C4-2B (cell line): ENCODE measurements at regions not wholly inside any gene's neighbourhood (a gene's known extent, or its start where the extent isn't known, plus 50 kb on each side); places are given as distances from the start of the nearest gene placed in this dataset.

Experiments
- H3K27ac ChIP-seq: fragments of 450-650 bp; 2 replicates; pipeline ENCODE4 v1.5.1; 2017
- ZFX ChIP-seq: fragments of 450-650 bp; IDR thresholded peaks from 2 replicates; pipeline ENCODE4 v1.6.1; 2017
- TF ChIP-seq, protein P1 (sequence below): fragments of 450-650 bp; conservative IDR thresholded peaks from 2 replicates; pipeline ENCODE4 v1.5.1; 2017; ENCODE audit warnings: mild to moderate bottlenecking

DNA sequence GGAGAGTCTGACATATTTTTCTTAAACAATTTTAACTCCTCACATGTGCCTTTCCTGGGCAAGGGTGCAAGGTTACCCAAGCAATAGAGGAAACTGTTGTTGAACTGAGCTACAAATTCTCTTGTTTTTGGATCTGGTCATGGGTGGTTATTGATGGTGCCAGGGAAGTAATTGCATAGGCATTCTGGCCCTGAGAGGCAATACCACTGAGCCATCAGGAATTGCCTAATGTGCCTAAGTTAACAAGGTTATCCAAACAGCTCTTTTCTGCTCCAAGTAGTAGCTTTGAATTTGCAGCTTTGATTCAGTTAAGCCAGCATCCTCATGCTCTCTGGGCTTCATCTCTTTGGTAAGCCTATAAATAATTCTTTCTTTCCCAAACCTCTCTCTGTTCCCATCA, 266.0 kb upstream of the BTBD3 start:
- TF ChIP-seq, protein P1, sequence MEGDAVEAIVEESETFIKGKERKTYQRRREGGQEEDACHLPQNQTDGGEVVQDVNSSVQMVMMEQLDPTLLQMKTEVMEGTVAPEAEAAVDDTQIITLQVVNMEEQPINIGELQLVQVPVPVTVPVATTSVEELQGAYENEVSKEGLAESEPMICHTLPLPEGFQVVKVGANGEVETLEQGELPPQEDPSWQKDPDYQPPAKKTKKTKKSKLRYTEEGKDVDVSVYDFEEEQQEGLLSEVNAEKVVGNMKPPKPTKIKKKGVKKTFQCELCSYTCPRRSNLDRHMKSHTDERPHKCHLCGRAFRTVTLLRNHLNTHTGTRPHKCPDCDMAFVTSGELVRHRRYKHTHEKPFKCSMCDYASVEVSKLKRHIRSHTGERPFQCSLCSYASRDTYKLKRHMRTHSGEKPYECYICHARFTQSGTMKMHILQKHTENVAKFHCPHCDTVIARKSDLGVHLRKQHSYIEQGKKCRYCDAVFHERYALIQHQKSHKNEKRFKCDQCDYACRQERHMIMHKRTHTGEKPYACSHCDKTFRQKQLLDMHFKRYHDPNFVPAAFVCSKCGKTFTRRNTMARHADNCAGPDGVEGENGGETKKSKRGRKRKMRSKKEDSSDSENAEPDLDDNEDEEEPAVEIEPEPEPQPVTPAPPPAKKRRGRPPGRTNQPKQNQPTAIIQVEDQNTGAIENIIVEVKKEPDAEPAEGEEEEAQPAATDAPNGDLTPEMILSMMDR = no peak
- TF ChIP-seq ZFX = no peak

DNA sequence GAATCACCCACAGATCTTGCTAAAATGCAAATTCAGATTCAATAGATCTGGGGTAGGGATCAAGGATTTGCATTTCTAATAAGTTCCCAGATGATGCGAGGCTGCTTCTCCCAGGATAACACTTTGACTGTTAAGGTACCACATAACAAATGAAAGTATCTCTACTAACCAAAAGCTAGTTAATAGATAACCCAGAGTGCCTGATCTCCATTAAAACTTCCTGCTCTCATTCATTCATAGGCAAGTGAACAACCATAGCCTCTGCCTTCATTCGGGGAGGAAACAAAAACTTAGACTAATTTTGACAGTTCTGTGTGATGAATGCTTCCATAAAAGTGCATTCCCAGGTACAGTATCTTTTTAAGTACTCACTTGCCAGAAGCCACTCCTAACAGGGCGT, 265.6 kb upstream of the BTBD3 start:
- TF ChIP-seq ZFX = no peak
- TF ChIP-seq, protein P1 = no peak
- H3K27ac ChIP-seq = no peak overlapping the region

More for the DNA sequence above, 266.0 kb upstream of the BTBD3 start:
- no peak overlapping the region for H3K27ac ChIP-seq

GRCh38 chr20:11654766-11655165, 262.9 kb upstream of the BTBD3 start:
- H3K27ac ChIP-seq = no peak overlapping the region

GRCh38 chr20:11660673-11661072, 257.0 kb upstream of the BTBD3 start:
- TF ChIP-seq ZFX = no peak
- TF ChIP-seq, protein P1 = no peak
- no peak overlapping the region for H3K27ac ChIP-seq

More at GRCh38 chr20:11654766-11655165, 262.9 kb upstream of the BTBD3 start:
- TF ChIP-seq, protein P1 = no peak
- TF ChIP-seq ZFX = no peak

- TF ChIP-seq, protein P1 = no peak
Measured at GRCh38 chr20:11671015-11671511, 246.6 kb upstream of the BTBD3 start.

DNA sequence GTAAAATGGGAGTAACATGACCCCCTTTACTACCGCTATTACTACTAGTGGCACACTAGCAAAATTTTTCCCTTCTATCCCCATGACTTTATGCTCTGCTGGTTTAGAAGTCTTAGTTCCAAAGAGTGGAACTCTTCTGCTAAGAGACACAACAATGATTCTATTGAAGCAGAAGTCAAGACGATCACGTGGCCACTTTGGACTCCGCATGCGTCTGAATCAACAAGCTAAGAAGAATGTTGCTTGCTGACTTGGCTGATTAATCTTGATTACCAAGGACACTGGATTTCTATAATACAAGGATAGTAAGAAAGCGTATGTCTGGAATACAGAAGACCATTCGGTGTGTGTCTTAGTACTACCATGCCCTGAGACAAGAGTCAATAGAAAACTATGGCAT, 244.7 kb upstream of the BTBD3 start:
- TF ChIP-seq, protein P1 = no peak
- TF ChIP-seq ZFX = no peak

More at GRCh38 chr20:11671015-11671511, 246.6 kb upstream of the BTBD3 start:
- H3K27ac ChIP-seq = no peak overlapping the region

GRCh38 chr20:11675920-11676629, 241.6 kb upstream of the BTBD3 start:
- TF ChIP-seq, protein P1 = no peak
- no peak for TF ChIP-seq ZFX
- no peak overlapping the region for H3K27ac ChIP-seq

More for the DNA sequence above, 244.7 kb upstream of the BTBD3 start:
- no peak overlapping the region for H3K27ac ChIP-seq
